Loucy (cell line): ENCODE measurements at regions not wholly inside any gene's neighbourhood (a gene's known extent, or its start where the extent isn't known, plus 50 kb on each side); places are given as distances from the start of the nearest gene placed in this dataset.

ENCODE experiments used
- EZH2phosphoT487 ChIP-seq: fragments of 200-600 bp; IDR thresholded peaks from 2 replicates; pipeline ENCODE4 v1.6.1; 2018; ENCODE audit warnings: antibody characterized with exemption, mild to moderate bottlenecking, moderate library complexity, borderline replicate concordance
- TF ChIP-seq, protein P1 (sequence below): fragments of 200-600 bp; sonication (generic); conservative IDR thresholded peaks from 2 replicates; pipeline ENCODE4 v1.5.1; 2014; ENCODE audit warnings: mild to moderate bottlenecking, antibody characterized with exemption, low read length

DNA sequence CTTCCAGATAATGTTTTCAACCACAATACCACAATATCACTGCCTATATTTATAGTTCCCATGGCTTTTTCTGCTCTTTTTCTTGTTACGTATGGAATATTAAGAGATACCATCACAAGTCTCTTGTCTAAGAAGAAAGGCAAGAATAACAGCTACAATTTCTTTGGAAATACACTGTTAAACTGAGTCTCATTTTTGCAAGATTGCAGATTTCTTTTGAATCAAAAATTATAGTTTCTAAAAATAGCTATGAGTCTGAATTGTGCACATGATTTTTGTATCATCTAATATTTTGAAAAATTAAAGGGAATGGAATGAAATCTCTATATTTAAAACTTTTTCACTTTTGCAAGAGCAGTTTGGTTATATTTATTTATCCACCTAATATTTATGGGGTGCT is 1120.8 kb downstream of the EFNB2 start:
- TF ChIP-seq, protein P1, sequence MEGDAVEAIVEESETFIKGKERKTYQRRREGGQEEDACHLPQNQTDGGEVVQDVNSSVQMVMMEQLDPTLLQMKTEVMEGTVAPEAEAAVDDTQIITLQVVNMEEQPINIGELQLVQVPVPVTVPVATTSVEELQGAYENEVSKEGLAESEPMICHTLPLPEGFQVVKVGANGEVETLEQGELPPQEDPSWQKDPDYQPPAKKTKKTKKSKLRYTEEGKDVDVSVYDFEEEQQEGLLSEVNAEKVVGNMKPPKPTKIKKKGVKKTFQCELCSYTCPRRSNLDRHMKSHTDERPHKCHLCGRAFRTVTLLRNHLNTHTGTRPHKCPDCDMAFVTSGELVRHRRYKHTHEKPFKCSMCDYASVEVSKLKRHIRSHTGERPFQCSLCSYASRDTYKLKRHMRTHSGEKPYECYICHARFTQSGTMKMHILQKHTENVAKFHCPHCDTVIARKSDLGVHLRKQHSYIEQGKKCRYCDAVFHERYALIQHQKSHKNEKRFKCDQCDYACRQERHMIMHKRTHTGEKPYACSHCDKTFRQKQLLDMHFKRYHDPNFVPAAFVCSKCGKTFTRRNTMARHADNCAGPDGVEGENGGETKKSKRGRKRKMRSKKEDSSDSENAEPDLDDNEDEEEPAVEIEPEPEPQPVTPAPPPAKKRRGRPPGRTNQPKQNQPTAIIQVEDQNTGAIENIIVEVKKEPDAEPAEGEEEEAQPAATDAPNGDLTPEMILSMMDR = no peak
- TF ChIP-seq EZH2phosphoT487 = no peak
